LNCaP clone FGC (cell line): ENCODE measurements at regions not wholly inside any gene's neighbourhood (a gene's known extent, or its start where the extent isn't known, plus 50 kb on each side); places are given as distances from the start of the nearest gene placed in this dataset.

Source experiments
- DNase-seq: peaks from one replicate; pipeline ENCODE4 v3.0.0-alpha.2; 2011; ENCODE audit warnings: low read depth
- H3K4me3 ChIP-seq: 2 replicates; pipeline ENCODE4 v1.5.1; 2011; ENCODE audit warnings: mild to moderate bottlenecking, low read depth, low read length, control low read depth
- TF ChIP-seq, protein P1 (sequence below): IDR thresholded peaks from 2 replicates; pipeline ENCODE4 v1.5.1; 2012; ENCODE audit warnings: mild to moderate bottlenecking; ENCODE audit not compliant: control insufficient read depth, insufficient read depth; ENCODE audit errors: extremely low read depth

DNA sequence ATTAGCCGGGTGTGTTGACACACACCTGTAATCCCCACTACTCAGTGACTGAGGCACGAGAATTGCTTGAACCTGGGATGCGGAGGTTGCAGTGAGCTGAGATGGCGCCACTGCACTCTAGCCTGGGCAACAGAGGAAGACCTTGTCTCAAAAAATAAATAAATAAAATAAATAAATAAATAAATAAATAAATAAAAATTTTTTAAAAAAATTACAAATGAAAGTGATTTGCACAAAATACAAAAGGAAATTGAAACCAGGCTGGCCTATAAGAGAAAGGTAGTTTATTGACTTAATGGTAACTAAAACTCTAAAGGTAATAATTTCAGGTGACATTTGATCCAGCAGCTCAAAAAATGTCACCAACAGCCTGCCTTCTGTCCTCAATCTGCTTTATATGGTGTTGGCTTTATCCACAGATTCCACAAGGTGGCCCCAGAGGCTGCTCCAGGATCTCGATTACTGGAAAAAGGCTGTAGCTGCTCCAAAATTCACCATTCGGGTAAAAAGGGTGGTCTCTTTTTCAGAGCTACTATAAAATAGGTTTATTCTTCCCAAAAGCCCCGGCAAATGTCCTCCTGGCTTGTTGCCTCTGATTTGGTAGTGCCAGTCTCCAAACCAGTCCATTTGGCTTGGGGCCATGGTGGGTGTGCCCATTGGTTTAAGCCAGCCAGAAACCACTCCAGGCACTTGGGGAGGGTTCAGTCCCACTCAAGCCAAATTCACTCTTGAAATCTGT is 61.4 kb upstream of the TRIM2 start:
- H3K4me3 ChIP-seq: no peak overlapping the region
- peak; percentile 52 for DNase-seq
- TF ChIP-seq, protein P1, sequence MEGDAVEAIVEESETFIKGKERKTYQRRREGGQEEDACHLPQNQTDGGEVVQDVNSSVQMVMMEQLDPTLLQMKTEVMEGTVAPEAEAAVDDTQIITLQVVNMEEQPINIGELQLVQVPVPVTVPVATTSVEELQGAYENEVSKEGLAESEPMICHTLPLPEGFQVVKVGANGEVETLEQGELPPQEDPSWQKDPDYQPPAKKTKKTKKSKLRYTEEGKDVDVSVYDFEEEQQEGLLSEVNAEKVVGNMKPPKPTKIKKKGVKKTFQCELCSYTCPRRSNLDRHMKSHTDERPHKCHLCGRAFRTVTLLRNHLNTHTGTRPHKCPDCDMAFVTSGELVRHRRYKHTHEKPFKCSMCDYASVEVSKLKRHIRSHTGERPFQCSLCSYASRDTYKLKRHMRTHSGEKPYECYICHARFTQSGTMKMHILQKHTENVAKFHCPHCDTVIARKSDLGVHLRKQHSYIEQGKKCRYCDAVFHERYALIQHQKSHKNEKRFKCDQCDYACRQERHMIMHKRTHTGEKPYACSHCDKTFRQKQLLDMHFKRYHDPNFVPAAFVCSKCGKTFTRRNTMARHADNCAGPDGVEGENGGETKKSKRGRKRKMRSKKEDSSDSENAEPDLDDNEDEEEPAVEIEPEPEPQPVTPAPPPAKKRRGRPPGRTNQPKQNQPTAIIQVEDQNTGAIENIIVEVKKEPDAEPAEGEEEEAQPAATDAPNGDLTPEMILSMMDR: peak; percentile 87

DNA sequence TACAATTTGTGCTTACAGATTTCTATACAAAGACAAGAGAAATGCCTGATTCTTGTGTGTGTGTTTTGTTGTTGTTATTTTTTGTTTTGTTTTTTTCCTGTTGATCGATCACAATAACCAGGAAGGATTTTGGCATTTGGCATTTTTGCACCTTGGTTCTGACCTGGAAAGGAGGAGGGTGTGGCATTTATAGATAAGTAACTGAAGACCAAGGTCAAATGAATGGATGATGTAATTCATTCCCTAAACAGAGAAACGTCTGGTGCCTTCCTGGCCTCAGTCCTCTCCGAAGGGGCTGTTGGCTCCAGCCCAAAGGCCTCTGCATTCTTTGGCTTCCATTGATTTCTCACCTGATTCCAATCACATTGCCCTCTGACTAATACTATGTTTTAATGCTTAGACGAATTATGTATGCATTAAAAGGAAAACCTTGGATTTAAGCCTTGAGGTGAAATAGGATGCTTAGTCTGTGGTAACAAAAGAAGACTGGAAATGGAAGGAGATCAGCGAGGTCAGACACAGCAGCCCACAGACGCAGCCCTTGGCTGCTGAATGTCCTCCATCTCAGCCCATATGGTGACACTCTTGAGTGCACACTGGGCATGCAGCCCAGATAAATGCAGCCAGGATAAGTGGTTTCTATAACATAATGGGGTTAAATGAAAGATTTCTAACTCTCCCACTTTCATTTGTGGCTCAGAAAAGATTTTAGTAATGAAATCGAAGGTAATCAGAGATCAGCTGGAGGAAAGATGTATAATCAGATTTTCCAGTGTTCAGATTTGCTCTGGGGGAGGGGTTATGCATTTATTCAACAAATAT is 60.5 kb upstream of the TRIM2 start:
- no peak for DNase-seq
- H3K4me3 ChIP-seq: no peak overlapping the region
- TF ChIP-seq, protein P1: no peak

DNA sequence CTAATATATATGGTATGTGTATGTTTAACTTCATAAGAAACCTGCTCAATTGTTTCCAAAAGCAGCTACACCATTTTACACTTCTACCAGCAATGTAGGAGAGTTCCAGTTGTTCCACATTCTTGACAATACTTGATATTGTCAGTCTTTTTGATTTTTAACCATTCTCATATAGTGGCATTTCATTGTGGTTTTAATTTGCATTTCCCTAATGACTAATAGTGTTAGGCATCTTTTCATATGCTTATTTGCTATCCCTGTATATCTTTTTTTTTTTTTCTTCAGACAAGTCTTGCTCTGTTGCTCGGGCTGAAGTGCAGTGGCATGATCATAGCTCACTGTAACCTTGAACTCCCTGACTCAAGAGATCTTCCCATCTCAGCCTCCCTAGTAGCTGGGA is 58.2 kb upstream of the TRIM2 start:
- DNase-seq: no peak
- H3K4me3 ChIP-seq: no peak overlapping the region
- TF ChIP-seq, protein P1: no peak

DNA sequence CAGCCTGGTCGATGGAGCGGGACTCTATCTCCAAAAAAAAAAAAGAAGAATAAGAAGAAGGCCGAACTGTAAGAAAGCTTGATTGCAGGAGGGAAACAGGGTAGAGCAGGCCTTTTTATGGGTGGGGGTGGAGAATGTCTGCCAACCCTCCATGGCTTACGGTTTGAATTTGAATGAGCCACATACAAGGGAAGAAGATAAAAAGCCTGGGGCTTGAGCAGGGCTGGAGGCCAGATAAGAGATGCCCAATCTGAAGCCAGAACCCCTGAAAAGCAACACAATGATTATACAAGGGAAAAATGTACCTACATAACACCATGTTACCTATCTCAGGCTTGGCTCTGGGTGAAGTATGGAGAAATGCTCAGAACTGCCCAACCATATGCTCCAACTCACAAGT is 57.3 kb upstream of the TRIM2 start:
- H3K4me3 ChIP-seq: no peak overlapping the region
- TF ChIP-seq, protein P1: no peak
- no peak for DNase-seq

DNA sequence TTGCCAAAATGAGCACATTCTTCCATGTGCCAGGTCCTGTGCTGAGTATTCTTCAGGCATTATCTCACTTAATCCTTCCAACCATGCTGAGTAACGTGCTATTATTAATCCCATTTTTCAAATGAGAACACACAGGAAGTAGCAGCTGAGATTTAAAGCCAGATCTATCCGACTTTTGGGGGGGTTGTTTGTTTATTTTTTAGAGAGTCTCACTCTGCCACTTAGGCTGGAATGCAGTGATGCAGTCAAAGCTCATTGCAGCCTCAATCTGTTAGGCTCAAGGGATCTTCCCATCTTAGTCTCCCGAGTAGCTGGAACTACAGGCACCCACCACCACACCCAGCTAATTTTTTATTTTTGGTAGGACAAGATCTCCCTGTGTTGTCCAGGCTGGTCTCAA is 55.5 kb upstream of the TRIM2 start:
- no peak overlapping the region for H3K4me3 ChIP-seq
- TF ChIP-seq, protein P1: no peak
- no peak for DNase-seq

DNA sequence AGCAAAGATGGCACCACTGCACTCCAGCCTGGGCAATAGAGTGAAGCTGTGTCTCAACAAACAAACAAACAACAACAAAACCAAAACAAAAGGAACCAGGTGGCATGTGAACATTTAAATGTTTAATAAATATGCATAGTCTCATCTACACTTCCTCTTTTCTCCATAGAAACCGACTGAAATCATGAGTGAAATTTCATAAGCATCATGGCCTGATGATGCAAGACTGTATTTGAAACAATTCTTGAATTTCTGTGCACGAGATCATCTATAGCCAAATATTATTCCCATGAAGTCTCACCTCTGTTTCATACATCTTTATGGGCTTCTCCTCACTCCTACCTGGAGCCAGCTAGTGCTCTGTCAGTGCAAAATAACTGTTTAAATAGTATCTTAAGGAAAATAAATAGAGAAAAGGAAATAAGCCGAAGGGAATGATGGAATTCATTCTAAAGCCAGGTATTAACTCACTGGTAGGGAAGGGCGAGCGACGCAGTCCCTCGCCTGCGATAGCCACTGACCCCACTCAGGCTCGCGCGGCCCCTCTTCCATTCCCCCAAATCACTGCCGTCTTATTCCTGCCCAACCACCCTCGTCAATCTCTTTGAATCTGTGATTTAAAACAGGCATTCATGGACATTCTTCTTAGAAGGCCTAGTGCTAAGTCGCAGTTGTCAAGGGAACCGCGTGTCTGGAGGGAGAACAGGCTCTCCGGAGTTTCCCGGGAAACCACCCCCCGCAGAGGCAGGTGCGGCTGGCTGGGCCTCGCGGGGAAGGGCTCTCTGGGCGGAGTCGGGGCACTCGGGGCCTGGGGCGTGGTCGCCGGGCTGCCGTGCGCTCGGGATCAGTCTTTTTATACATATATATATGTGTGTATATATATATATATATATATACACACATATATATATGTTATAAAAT is 52.4 kb upstream of the TRIM2 start:
- TF ChIP-seq, protein P1: no peak
- DNase-seq: no peak
- no peak overlapping the region for H3K4me3 ChIP-seq
